OCI-LY3 (cell line): ENCODE measurements at regions not wholly inside any gene's neighbourhood (a gene's known extent, or its start where the extent isn't known, plus 50 kb on each side); places are given as distances from the start of the nearest gene placed in this dataset.

Source experiments
- CTCF ChIP-seq: fragments of 200-600, 300-600 bp; sonication (generic); IDR thresholded peaks from 2 replicates; pipeline ENCODE4 v1.5.1; 2014; ENCODE audit warnings: antibody characterized with exemption, low read length, low read depth
- EZH2phosphoT487 ChIP-seq: fragments of 200-600 bp; shearing (Covaris generic); IDR thresholded peaks from 2 replicates; pipeline ENCODE4 v1.6.1; 2018; ENCODE audit warnings: antibody characterized with exemption, mixed run types, low read depth

DNA sequence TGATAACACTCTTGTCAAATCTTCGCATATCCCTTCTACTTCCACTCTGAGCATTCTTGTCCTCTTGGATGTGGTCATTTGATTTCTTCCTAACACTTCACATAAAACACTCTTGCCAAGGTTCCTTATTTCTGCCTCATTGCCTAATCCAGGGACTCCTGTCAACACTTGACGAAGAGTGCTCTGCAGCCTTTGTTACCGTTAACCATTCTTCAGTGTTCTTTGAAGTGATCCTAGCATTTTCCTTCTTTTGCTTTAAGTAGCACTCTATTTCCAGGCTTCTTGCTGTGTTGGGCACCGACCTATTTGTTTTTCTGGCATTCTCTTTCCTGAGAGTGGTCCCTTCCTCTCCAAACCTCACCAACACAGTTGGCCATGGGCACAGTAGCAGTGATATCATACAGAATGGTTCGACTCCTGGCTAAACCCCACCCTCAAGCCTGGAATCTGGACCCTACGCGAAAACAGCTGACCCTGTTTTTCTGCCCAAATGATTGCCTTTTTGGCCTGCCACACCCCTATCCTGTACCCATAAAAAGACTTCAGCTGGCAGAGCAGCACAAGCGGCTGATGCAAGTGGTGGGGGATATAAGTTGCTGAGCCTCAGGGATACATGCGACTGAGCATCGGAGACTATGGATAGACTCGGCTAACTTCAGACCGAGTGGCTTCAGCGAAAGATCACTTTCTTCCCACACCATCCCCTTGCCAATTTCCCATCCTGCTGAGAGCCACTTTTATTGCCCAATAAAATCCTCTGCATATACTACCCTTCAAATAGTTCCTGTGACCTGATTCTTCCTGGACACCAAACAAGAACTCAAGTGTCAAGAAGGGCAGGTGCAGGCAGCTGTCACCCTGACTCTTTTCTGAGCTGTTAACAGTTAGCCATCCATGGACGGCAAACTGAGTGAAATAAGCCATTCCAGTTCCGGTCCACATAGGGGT is 820.6 kb downstream of the CCSER2 start:
- no peak for TF ChIP-seq EZH2phosphoT487
- no peak for TF ChIP-seq CTCF
